GM10266 (cell line): ENCODE measurements at regions not wholly inside any gene's neighbourhood (a gene's known extent, or its start where the extent isn't known, plus 50 kb on each side); places are given as distances from the start of the nearest gene placed in this dataset.

Experiments used
- DNase-seq: peaks from one replicate; pipeline ENCODE4 v3.0.0; 2012; ENCODE audit errors: extremely low spot score
- TF ChIP-seq, protein P1 (sequence below): IDR thresholded peaks from 2 replicates; pipeline ENCODE4 v1.5.1; 2012; ENCODE audit warnings: mild to moderate bottlenecking, low read depth; ENCODE audit not compliant: control insufficient read depth, insufficient read depth; ENCODE audit errors: missing control alignments

DNA sequence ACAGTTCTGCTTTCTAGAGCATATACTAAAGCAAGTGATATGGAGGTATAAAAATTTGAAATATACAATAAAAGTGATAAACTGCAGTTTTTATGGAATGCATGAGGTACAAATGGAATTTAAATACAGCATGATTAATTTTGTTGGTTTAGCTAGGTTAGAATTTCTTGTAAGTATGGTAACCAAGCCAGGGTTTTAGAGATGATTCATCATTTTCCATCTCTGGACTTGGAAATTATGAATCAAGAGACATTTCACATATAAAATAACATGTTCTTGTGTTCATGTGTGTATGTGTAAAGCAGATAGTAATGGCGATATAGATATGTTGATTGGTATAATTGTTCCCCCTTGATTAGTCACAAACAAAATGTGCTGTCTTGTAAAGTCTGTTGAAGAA lies 1219.8 kb downstream of the CDH8 start:
- no peak for DNase-seq

DNA sequence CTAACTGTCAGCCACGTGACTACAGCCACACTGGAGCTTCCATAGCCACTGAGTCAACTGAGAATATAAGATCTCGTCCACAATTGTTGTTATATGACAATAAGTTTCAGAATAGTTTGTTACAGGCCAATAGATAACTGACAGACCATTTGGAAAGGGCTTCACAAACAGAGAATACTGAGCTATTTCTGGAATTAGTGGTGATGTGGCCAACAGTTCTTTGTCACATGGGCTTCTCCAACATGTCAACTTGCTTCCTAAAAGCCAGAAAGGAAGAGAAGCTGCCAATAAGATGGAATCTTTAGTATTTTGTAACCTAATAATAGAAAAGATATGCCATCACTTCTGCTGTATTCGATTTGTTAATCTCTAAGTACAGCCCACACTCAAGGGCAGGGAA lies 1220.4 kb downstream of the CDH8 start:
- TF ChIP-seq, protein P1, sequence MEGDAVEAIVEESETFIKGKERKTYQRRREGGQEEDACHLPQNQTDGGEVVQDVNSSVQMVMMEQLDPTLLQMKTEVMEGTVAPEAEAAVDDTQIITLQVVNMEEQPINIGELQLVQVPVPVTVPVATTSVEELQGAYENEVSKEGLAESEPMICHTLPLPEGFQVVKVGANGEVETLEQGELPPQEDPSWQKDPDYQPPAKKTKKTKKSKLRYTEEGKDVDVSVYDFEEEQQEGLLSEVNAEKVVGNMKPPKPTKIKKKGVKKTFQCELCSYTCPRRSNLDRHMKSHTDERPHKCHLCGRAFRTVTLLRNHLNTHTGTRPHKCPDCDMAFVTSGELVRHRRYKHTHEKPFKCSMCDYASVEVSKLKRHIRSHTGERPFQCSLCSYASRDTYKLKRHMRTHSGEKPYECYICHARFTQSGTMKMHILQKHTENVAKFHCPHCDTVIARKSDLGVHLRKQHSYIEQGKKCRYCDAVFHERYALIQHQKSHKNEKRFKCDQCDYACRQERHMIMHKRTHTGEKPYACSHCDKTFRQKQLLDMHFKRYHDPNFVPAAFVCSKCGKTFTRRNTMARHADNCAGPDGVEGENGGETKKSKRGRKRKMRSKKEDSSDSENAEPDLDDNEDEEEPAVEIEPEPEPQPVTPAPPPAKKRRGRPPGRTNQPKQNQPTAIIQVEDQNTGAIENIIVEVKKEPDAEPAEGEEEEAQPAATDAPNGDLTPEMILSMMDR, result no peak
- no peak for DNase-seq

More for the DNA sequence above, 1219.8 kb downstream of the CDH8 start:
- TF ChIP-seq, protein P1, result no peak

DNA sequence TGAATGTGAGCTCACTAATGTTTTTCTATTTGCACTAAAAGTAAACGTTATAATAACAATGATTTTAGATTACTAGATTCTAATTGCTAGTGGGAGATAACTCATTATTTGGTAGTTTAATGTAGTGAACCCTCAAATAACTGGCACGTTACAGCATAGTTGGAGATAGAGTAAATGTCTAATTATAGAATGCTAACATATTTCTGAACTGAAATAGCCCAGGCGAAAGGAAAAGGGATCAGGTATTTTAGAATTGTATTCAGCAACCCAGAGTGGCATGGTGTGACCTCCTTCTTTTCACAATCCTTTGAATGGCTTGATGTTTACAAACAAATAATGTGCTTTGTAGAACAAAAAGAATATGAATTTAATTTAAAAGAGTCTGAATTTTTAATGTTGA lies 1221.2 kb downstream of the CDH8 start:
- no peak for DNase-seq
- TF ChIP-seq, protein P1, result no peak

DNA sequence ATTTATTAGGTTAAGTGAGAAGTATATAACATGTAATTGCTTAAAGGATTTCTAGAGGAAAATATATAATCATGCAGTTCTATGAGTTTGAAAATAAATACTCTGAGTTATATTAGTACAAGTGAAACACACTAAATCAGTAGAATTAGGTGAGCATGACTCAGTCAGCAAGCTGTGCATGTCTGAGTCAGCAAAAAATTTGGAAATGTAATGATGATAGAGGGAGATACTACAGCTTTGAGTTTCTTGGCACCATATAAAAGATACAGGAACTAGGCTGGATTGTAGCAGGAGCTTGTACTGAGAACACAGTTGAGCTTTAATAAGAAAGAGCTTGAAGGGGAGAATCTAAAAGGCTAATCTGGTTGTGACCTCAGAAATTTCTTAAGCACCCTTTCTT lies 1224.6 kb downstream of the CDH8 start:
- no peak for DNase-seq
- TF ChIP-seq, protein P1, result no peak

DNA sequence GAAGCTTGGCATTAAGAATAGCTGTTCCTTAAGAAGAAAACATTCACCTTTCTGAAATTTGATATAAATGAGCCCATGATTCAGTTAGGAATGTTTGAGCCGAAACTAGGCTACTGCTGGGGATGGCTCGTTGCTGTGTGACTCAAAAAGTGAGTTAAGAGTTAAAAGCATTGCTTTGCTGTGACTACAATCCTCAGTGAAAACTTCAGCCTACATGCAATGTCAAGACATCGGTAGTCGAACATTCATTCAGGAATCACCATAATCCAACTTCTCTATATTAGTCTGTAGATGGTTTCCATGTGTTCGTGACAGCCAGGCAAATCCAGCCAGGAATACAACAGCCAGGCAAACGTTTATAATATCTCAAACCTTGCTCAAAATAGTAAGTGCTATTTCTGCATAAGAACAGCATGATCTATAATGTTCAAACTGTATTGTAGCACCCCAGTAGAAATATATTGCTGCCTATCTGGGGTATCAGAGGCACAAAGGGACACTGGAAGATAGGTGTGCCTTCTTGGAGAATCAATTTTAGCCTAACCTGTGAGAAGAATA lies 1225.1 kb downstream of the CDH8 start:
- TF ChIP-seq, protein P1, result no peak
- DNase-seq, result no peak

DNA sequence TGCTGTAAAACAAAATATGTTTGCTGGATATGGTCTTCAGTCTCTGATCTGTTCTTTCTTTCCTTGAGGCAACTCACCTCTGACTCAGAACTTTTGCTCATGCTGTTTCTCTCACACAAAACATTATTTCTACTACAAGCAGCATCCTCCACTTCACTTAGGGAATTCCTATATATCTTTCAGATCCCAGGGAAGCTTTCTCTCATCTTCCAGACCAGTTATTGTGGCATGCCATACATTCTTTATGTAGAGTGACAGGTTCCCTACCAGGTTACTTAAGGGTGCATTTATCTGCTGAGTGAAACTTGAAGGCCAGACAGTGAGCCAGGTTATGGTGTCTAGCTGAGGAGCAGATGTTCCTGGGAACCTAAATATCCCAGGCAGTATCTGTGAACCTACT lies 1226.0 kb downstream of the CDH8 start:
- TF ChIP-seq, protein P1, result no peak
- no peak for DNase-seq

DNA sequence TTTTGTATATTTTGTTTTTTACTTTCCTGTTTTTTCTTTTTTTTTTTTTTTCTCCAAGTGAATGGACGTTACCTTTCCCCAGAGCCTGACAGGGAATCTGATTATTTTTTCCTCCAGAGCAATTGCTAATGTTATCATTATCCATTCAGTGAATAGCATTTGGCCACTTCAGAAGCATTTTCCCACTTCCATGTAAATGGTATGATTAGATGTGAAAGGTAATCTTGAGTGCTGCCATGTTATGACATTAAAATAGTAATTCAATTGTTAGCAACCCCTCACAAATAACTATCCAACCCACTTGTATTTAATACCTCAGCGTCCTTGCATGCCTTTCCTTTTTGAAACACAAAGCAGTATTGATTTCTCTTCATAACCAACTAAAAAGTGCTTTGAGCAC lies 1243.8 kb downstream of the CDH8 start:
- TF ChIP-seq, protein P1, result no peak
- DNase-seq, result no peak
